GM21367 (cell line): ENCODE measurements at regions not wholly inside any gene's neighbourhood (a gene's known extent, or its start where the extent isn't known, plus 50 kb on each side); places are given as distances from the start of the nearest gene placed in this dataset.

ENCODE experiments used
- ATAC-seq: cut with Tn5 transposase; IDR thresholded peaks from one replicate; pipeline ENCODE4 v1.9.1; 2021; ENCODE audit not compliant: unreplicated experiment

- no peak for ATAC-seq
Observed at GRCh38 chr13:107518292-107518691, 697.0 kb downstream of the LIG4 start.

- no peak for ATAC-seq
Observed at GRCh38 chr13:107516517-107516916, 698.8 kb downstream of the LIG4 start.

GRCh38 chr13:107512551-107512950 is 702.8 kb downstream of the LIG4 start:
- no peak for ATAC-seq

- no peak for ATAC-seq
Observed at GRCh38 chr13:107497661-107498060, 717.7 kb downstream of the LIG4 start.

GRCh38 chr13:107493266-107493665 is 722.1 kb downstream of the LIG4 start:
- ATAC-seq, result no peak

GRCh38 chr13:107482688-107483087 is 732.6 kb downstream of the LIG4 start:
- no peak for ATAC-seq

GRCh38 chr13:107480130-107480529 is 735.2 kb downstream of the LIG4 start:
- ATAC-seq, result no peak

- no peak for ATAC-seq
Observed at GRCh38 chr13:107477772-107478379, 737.5 kb downstream of the LIG4 start.

- no peak for ATAC-seq
Observed at GRCh38 chr13:107475753-107476453, 739.4 kb downstream of the LIG4 start.

GRCh38 chr13:107473253-107473652 is 742.1 kb downstream of the LIG4 start:
- ATAC-seq, result no peak

- no peak for ATAC-seq
Observed at GRCh38 chr13:107466326-107467099, 748.8 kb downstream of the LIG4 start.

- no peak for ATAC-seq
Observed at GRCh38 chr13:107462501-107462900, 752.8 kb downstream of the LIG4 start.

GRCh38 chr13:107461751-107462150 is 753.6 kb downstream of the LIG4 start:
- no peak for ATAC-seq

- no peak for ATAC-seq
Observed at GRCh38 chr13:107459430-107459829, 755.9 kb downstream of the LIG4 start.

GRCh38 chr13:107458269-107458668 is 757.1 kb downstream of the LIG4 start:
- no peak for ATAC-seq

GRCh38 chr13:107457686-107458085 is 757.6 kb downstream of the LIG4 start:
- no peak for ATAC-seq

- ATAC-seq, result no peak
Observed at GRCh38 chr13:107456431-107456830, 758.9 kb downstream of the LIG4 start.

GRCh38 chr13:107452833-107453232 is 762.5 kb downstream of the LIG4 start:
- no peak for ATAC-seq

GRCh38 chr13:107450931-107451330 is 764.4 kb downstream of the LIG4 start:
- ATAC-seq, result no peak

GRCh38 chr13:107450431-107450830 is 764.9 kb downstream of the LIG4 start:
- ATAC-seq, result no peak

GRCh38 chr13:107447591-107447990 is 767.7 kb downstream of the LIG4 start:
- no peak for ATAC-seq

- no peak for ATAC-seq
Observed at GRCh38 chr13:107441279-107441678, 774.1 kb downstream of the LIG4 start.
